ENCODE measurements at regions not wholly inside any gene's neighbourhood (a gene's known extent, or its start where the extent isn't known, plus 50 kb on each side); places are given as distances from the start of the nearest gene placed in this dataset.

- Histone ChIP-seq H3K27ac (ENCODE audit: low read length) (no peak overlapping the region), H3K4me2 (ENCODE audit: low read length) (no peak overlapping the region), H3K79me2 (replicated peaks; ENCODE audit: insufficient read depth, low read length) (no peaks in the 10 kb centered on the region), H3K9me2 (ENCODE audit: insufficient read depth, low read length) (no peaks in the 10 kb centered on the region), H3K36me3 (ENCODE audit: insufficient read depth, low read length) (no peaks in the 10 kb centered on the region), H2AFZ (ENCODE audit: low read depth, low read length) (no peak overlapping the region), H3K27me3 (ENCODE audit: insufficient read depth, low read depth, low read length) (no peaks in the 10 kb centered on the region), H4K20me1 (ENCODE audit: insufficient read depth) (no peaks in the 10 kb centered on the region), H3K9me3 (ENCODE audit: low read length) (no peaks in the 10 kb centered on the region), H3K4me3 (ENCODE audit: low read length) (peak overlapping the region; percentile 42), H3K9ac (ENCODE audit: low read length) (no peak overlapping the region), H3F3A (ENCODE audit: insufficient read depth, low read length, poor library complexity, severe bottlenecking) (no peaks in the 10 kb centered on the region)
- TF ChIP-seq REST (IDR thresholded peaks at IDR 0.05; ENCODE audit: borderline replicate concordance) = no peak
- no peak for TF ChIP-seq MXI1 (conservative IDR thresholded peaks at IDR 0.05; ENCODE audit: poor library complexity, severe bottlenecking)
- TF ChIP-seq TAF1 (IDR thresholded peaks at IDR 0.05; ENCODE audit: low read depth) = no peak
- TF ChIP-seq EZH2 (IDR thresholded peaks at IDR 0.05; ENCODE audit: borderline replicate concordance, insufficient read depth, low read length, poor library complexity, severe bottlenecking) = no peak
- no peak for TF ChIP-seq RAD21 (conservative IDR thresholded peaks at IDR 0.05)
Observed at GRCh38 chrX:33339219-33339618, 127.9 kb upstream of the DMD start.

GRCh38 chrX:33336783-33337182 is 125.4 kb upstream of the DMD start:
- Histone ChIP-seq H3F3A (ENCODE audit: insufficient read depth, low read length, poor library complexity, severe bottlenecking) (no peaks in the 10 kb centered on the region), H2AFZ (ENCODE audit: low read depth, low read length) (no peak overlapping the region), H3K79me2 (replicated peaks; ENCODE audit: insufficient read depth, low read length) (no peaks in the 10 kb centered on the region), H3K4me3 (ENCODE audit: low read length) (no peak overlapping the region), H3K9ac (ENCODE audit: low read length) (no peak overlapping the region), H4K20me1 (ENCODE audit: insufficient read depth) (no peaks in the 10 kb centered on the region), H3K27me3 (ENCODE audit: insufficient read depth, low read depth, low read length) (no peaks in the 10 kb centered on the region), H3K4me2 (ENCODE audit: low read length) (no peak overlapping the region), H3K9me3 (ENCODE audit: low read length) (no peaks in the 10 kb centered on the region), H3K36me3 (ENCODE audit: insufficient read depth, low read length) (no peaks in the 10 kb centered on the region), H3K27ac (ENCODE audit: low read length) (no peak overlapping the region), H3K9me2 (ENCODE audit: insufficient read depth, low read length) (no peaks in the 10 kb centered on the region)
- TF ChIP-seq EP300 (conservative IDR thresholded peaks at IDR 0.05; ENCODE audit: poor library complexity, severe bottlenecking) (no peak), RAD21 (conservative IDR thresholded peaks at IDR 0.05) (peak; percentile 65), SMC3 (conservative IDR thresholded peaks at IDR 0.05; ENCODE audit: poor library complexity) (peak; percentile 61), CTCF (IDR thresholded peaks at IDR 0.05; ENCODE audit: poor library complexity, severe bottlenecking) (peak; percentile 63)

GRCh38 chrX:33333271-33333670 is 121.9 kb upstream of the DMD start:
- no peaks in the 10 kb centered on the region for H4K20me1 ChIP-seq (ENCODE audit: insufficient read depth)
- no peak overlapping the region for H3K27ac ChIP-seq (ENCODE audit: low read length)
- H2AFZ ChIP-seq (ENCODE audit: low read depth, low read length) = no peak overlapping the region
- H3K79me2 ChIP-seq (replicated peaks; ENCODE audit: insufficient read depth, low read length) = no peaks in the 10 kb centered on the region
- no peak overlapping the region for H3K4me2 ChIP-seq (ENCODE audit: low read length)
- no peaks in the 10 kb centered on the region for H3K27me3 ChIP-seq (ENCODE audit: insufficient read depth, low read depth, low read length)
- no peaks in the 10 kb centered on the region for H3F3A ChIP-seq (ENCODE audit: insufficient read depth, low read length, poor library complexity, severe bottlenecking)
- H3K9me2 ChIP-seq (ENCODE audit: insufficient read depth, low read length) = no peaks in the 10 kb centered on the region
- no peak overlapping the region for H3K9ac ChIP-seq (ENCODE audit: low read length)
- no peaks in the 10 kb centered on the region for H3K36me3 ChIP-seq (ENCODE audit: insufficient read depth, low read length)
- no peak overlapping the region for H3K4me3 ChIP-seq (ENCODE audit: low read length)
- TF ChIP-seq MXI1 (conservative IDR thresholded peaks at IDR 0.05; ENCODE audit: poor library complexity, severe bottlenecking) (no peak), TAF1 (IDR thresholded peaks at IDR 0.05; ENCODE audit: low read depth) (no peak), CTCF (IDR thresholded peaks at IDR 0.05; ENCODE audit: poor library complexity, severe bottlenecking) (no peak), SMC3 (conservative IDR thresholded peaks at IDR 0.05; ENCODE audit: poor library complexity) (no peak), REST (IDR thresholded peaks at IDR 0.05; ENCODE audit: borderline replicate concordance) (no peak), POLR2AphosphoS5 (IDR thresholded peaks at IDR 0.05) (no peak), EP300 (conservative IDR thresholded peaks at IDR 0.05; ENCODE audit: poor library complexity, severe bottlenecking) (no peak), RAD21 (conservative IDR thresholded peaks at IDR 0.05) (no peak), EZH2 (IDR thresholded peaks at IDR 0.05; ENCODE audit: borderline replicate concordance, insufficient read depth, low read length, poor library complexity, severe bottlenecking) (no peak)
- H3K9me3 ChIP-seq (ENCODE audit: low read length) = no peaks in the 10 kb centered on the region
